COR-L47 (cell line): ENCODE measurements at regions not wholly inside any gene's neighbourhood (a gene's known extent, or its start where the extent isn't known, plus 50 kb on each side); places are given as distances from the start of the nearest gene placed in this dataset.

ENCODE experiments used
- DNase-seq: peaks from one replicate; lab custom pipeline; 2025; lab: John Stamatoyannopoulos, UW

DNA sequence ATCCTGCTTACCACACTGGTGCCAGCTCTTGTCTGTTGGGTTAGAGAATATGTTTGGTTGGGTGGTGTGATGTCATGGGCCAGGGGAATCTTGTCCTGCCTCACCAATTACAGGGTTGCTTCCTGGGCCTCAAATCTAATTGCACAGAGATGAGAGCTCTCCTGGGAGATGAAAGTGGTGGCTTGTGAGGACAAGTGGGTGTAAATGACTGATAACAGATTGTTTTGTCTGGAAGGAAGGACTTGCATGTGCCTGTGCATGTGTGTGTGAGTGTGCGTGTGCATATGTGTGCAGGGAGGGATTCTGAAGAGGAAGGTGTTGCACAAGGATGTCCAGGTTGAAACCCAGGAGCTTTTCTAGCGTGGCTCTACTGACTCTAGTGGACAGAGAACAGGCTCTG is 271.9 kb downstream of the LOXHD1 start:
- no peak for DNase-seq

DNA sequence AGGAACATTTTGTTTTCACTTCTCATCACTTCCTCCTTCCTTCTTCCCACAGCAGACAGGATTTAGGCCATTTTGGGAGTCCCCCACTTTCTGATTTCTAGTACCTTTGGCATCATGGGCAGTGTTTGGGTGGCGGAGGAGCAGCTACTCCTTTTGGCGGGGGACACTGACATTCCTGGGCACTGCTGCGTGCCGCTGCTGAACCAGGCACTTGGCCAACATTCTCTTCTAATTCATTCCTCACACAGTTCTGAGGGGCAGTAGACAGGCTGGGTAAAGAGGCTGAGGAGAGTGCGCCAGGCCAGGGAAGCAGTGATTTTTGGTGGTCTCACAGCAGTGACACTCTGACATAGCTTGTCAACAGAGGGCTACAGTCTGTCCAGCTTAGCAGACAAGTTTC is 270.2 kb downstream of the LOXHD1 start:
- no peak for DNase-seq

DNA sequence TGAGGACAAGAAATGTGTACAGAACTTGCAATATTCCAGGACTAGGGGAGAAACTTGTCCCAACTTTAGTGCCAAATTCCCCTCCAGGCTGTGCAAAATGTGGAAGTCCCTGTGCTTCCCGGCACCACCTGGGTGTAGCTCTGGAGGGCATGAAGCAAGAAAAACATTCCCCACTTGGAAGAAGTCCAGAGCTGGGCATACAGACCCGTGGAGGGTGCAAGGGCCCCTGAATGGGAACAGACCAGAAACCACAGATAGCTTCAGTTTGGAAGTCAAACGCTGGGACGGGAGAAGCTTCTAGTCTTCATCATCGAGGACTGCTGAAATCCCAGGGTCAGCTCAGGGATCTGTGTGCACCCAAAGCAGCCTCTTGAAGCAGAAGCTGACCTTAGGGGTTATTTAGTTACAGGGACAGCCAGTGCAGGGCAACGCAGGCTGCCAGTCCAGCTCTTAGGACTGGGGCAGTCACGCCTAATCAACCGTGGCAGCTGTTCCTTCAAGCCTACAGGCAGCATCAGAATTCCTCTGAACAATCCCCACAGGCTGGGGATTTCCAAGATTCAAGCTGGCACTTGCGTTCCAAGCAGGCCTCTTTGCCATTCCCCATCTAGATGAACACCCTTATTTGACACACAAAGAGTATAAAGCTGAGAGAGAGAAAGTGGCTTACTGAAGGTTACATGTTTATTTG is 269.4 kb downstream of the LOXHD1 start:
- no peak for DNase-seq

GRCh38 chr18:46388286-46388685 is 268.7 kb downstream of the LOXHD1 start:
- DNase-seq, result no peak

DNA sequence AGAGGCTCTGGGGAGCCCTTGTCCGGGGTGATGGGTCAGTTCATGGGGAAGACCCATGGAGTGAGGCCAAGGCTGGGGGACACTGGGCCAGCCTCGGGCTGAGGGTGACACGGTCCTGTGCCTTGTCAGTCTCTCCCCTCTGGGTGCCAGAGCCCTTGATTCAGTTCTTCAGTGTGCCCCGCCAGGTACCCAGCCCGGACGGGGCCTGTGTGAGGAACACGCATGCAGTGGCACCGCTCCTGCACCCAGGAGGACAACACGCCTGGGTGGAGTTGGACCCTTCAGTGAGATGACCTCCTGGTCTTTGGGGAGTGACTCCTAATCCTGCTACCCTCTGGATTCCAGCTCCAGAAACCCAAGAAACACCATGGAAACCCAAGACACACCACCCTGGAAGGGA is 264.4 kb downstream of the LOXHD1 start:
- DNase-seq, result no peak

DNA sequence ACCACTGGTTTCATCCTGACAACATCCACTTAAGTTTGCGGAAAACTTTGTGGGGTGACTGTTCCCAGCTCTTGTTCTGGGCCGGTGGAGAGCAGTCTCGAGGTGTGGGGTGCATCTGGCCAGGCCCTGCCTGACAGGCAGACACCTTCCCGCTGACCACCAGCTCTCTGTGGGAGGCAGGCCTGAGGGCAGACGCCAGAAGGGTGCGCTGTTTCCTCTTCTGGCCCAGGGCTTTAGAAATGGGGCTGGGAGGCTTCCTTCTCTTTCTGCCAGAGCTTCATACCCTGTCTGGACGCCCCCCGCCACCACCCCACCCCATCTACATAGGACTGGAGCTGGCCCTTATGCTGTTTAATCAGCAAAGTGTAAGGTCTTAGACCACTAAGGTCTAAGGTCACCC is 263.8 kb downstream of the LOXHD1 start:
- no peak for DNase-seq

GRCh38 chr18:46393961-46394360 is 263.1 kb downstream of the LOXHD1 start:
- DNase-seq, result no peak

- DNase-seq, result no peak
Measured at GRCh38 chr18:46395795-46396194, 261.2 kb downstream of the LOXHD1 start.

DNA sequence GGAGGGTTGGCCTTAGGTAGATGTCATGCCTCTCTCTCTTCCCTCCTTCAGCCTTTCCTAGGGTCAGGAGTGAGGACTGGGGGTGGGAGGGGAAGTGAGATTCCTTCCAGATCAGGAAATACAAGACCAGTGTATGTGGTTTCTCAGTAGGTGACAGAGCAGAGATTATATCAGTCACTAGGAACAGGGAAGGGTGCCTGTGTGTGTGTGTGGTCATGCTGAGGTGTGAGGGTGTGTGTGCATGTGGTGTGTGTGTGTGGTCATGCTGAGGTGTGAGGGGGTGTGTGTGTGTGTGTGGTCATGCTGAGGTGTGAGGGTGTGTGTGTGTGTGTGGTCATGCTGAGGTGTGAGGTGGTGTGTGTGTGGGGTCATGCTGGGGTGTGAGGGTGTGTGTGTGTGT is 259.8 kb downstream of the LOXHD1 start:
- no peak for DNase-seq

DNA sequence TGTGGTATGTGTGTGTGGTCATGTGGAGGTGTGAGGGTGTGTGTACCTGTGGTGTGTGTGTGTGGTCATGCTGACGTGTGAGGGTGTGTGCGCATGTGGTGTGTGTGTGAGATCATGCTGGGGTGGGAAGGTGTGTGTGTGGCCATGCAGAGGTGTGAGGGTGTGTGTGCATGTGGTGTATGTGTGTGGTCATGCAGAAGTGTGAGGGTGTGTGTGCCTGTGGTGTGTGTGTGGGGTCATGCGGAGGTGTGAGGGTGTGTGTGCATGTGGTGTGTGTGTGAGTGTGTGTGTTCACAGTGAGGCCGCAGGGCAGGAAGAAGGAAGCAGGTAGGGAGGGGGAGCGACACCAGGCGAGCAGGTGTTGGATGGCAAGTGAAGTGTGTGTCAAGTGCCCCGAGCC is 259.0 kb downstream of the LOXHD1 start:
- no peak for DNase-seq

DNA sequence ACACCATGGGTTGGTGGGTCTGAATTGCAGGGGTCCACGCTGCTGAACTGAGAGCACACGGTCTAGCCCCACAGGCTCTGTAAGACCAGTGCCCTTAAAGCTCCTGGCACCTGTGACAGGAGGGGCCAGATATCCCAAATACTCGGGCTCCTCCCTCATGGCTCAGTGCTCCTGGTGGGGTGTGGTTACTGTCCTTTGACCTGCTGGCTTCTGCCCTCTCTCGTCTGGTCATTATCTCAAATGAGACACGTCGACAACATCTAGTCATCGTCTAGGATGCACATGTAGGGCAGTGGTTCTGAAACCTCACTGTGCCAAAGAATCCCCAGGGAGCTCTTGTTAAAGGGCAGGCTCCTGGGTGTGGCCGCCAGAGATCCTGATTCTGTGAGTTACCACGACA is 258.4 kb downstream of the LOXHD1 start:
- peak; percentile 12 for DNase-seq

GRCh38 chr18:46399303-46399702 is 257.7 kb downstream of the LOXHD1 start:
- no peak for DNase-seq

- no peak for DNase-seq
Measured at GRCh38 chr18:46400449-46400848, 256.6 kb downstream of the LOXHD1 start.

GRCh38 chr18:46401486-46402070 is 255.4 kb downstream of the LOXHD1 start:
- DNase-seq, result no peak

- DNase-seq, result no peak
Measured at GRCh38 chr18:46402396-46402795, 254.6 kb downstream of the LOXHD1 start.

GRCh38 chr18:46402945-46403344 is 254.1 kb downstream of the LOXHD1 start:
- no peak for DNase-seq

DNA sequence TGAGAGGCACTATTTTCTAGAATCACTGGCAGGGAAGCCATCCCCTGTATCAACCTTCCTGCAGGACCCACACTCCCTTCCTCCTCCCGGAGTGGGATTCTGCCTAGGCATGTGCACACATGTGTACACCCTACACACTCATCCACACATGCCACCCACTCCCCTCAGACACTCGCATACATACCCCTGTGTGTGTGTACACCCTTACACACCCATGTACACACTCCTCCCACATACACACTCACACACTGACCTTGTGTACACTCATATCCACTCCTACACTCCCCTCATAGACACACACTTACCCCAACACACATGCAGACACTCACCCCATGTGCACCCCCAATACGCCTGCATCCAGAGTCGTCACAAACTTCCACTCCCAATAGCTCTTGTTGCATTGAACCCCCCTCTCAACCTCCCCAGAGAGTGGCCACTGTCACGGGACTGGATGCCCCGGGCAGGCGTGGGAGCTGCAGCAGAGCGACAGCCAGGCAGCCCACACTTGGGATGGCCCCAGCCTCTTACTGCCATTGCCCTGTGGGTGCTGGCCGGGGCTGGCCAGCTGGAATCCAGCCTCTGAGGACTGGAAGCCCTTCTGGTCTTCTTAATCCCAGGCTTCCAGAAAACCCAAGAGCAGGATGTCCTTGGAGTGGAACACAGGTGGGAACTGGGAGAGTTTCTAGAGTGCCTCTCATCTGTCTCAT is 251.0 kb downstream of the LOXHD1 start:
- no peak for DNase-seq

DNA sequence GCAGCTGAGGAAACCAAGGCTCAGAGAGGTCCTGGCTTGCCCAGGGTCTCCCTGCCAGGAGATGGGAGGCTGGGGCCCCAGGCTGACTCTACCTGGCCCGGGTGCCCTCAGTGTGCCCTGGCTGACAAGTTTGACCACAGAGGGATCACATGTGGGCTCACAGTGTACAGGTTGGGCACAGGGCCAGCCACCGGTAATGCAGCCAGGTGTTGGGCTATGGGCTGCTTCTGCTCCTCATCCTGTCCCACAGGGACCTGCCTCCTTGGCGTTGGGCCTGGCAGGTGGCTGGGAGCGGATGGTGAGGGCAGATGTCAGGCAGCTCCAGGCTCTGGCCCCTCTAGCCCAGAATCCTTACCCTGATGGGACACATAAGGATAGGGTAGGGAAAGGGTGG is 250.5 kb downstream of the LOXHD1 start:
- peak; percentile 54 for DNase-seq

DNA sequence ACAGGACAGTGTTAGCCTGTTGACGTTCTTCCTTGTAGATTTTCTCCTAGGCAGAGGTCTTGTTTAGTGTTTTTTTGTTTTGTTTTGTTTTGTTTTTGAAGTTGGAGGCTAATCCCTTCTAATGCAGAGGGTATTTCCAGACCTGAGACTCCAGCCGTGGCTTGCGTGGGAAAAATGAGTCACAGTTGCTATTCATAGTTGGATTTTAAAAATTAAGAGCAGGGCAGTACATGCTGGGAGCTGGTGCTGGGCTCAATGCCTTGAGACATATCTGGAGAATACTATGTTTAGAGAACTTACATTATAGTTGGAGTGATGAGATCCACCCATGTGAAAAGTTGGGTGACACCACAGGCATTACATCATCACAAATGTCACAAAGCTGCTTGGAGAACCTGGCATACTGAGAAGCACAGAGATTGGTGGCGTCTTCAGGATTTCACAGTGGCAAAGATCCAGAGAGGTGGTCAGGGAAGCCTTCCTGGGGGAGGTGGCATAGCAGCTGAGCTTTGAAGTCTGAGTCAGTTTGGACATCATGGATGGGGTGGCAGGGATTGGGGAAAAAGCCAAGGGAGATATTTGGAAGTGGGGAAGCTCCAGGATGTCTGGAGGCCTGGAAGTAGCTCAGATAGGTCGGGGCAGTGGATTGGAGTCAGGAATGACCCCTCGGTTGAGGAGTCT is 249.4 kb downstream of the LOXHD1 start:
- no peak for DNase-seq

- no peak for DNase-seq
Measured at GRCh38 chr18:46408334-46408987, 248.6 kb downstream of the LOXHD1 start.

DNA sequence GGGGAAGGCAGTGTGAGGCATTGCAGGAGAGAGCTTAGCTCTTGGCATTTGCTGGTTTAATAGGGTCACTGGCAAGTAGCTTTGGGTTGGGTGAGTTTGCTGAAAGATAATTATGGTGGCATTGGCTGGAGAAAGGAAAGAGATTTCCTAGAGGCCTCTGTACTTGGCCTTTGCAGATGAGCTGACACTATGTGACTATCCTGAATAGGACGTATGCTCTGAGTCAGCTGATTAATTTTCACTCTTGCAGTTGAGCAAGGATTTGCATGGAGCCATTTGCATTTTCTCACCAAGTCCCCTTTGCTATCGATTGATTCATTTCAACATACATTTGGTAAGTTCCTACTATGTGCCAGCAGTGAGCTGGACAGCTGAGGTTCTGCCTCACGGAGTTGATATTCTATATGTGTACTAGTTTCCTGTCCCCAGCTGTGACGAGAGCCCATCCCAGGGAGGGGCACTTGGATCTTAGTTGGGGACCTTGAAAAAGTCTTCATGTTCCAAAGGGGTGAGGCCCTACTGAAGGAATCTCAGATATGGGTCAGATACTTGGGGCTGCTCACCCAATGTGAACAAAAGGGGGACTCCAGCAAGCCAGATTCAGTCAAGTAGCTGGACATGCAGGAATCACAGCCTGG is 245.7 kb downstream of the LOXHD1 start:
- DNase-seq, result no peak
